Hematopoietic multipotent progenitor cell (in vitro differentiated cells): ENCODE measurements at regions not wholly inside any gene's neighbourhood (a gene's known extent, or its start where the extent isn't known, plus 50 kb on each side); places are given as distances from the start of the nearest gene placed in this dataset.

Experiments
- DNase-seq, 3 donors: peaks; one replicate each; pipeline ENCODE4 v3.0.0-alpha.2; 2011 to 2015; ENCODE audit warnings: low read depth in 2 of 3, low spot score in 2 of 3

GRCh38 chr14:56351861-56352260 lies 227.7 kb upstream of the TMEM260 start:
- DNase-seq = no peak

GRCh38 chr14:56352999-56353398 lies 226.6 kb upstream of the TMEM260 start:
- no peak for DNase-seq

DNA sequence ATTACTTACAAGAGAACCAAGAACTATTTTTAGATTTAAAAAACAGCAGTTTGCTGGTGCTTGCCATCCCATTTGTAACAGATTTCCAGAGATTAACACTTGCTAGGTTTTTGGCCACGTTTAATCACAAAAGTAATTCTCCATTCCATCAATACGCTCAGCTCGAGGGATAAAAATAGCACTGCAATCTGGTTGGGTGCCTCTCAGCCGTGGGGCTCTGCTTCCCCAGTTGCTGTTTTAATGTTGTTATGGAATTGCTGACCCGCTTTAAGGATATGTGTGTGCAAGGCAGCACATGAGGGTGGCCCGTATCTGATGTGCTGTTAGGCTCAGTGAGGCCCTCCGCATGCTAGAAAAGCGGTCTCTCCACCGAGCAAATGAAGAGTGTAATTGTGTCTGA lies 222.2 kb upstream of the TMEM260 start:
- no peak for DNase-seq

GRCh38 chr14:56358275-56358674 lies 221.3 kb upstream of the TMEM260 start:
- DNase-seq = peak in 1 of 3 donors; percentile 27

- peak in 2 of 3 donors; percentile 42 to 85 for DNase-seq
These were observed 220.6 kb upstream of the TMEM260 start for GRCh38 chr14:56358851-56359614.

- DNase-seq = peak in 1 of 3 donors; percentile 43
These were observed 213.9 kb upstream of the TMEM260 start for GRCh38 chr14:56365663-56366062.

DNA sequence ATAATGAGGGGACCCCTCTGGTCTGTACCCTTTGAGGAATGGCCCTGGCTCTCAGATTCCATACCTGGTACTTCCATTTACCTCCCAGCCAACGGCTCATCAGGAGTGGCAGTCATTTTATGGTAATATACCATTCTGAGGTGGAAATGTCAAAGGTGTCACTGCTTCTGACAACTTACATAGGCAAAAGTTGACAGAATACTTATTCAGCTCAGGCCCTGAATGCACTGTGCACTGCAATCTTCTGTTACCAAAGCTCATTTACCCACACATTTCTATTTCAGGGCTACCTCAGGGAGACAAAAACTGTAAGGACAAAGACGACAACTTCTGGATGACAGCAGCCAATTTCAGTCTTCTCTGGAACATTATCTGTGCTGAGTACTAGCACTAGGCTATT lies 212.2 kb upstream of the TMEM260 start:
- DNase-seq = no peak

DNA sequence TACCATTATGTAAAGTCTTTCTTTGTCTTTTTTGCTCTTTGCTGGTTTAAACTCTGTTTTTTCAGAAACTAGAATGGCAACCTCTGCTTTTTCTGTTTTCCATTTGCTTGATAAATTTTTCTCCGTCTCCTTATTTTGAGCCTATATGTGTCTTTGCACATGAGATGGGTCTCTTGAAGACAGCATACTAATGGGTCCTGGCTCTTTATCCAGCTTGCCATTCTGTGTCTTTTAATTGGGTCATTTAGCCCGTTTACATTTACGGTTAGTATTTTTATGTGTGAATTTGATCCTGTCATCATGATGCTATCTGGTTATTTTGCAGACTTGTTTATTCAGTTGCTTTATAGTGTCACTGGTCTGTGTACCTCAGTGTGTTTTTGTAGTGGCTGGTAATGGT lies 207.9 kb upstream of the TMEM260 start:
- DNase-seq = peak in 1 of 3 donors; percentile 22

DNA sequence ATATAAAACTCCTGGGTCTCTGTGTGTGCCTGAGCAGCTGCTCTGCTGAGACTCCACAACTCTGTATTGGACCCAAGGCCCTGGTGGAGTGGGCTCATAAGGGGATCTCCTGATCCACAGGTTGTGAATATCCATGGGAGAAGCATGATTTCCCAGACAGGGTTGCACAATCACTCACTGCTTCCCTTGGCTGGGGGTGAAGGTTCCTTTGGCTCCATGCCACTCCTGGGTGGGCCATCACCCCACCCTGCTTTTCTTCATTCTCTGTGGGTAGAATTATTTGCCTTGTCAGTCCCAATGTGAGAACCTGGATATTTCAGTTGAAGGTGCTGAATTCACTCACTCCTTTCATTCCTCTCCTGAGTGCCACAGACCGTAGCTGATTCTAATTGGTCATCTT lies 205.2 kb upstream of the TMEM260 start:
- DNase-seq = no peak

DNA sequence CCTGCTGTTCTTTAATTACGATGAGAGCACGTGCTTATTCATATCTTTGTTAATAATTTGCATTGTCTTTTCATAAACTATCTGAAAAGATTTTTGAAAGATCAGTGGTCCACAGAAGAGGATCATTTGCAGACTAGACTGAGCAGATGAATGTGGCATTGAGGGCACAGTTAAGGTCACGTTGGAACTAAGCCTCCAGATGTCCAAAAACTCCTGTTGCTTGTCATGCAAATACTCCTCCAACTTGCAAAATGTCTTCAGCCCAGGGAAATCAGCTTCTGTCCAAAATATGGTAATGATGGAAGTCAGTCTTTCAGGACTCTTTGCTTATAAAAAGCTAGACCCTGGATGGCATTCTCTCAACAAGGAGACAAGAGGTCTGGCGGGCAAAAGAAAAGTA lies 201.6 kb upstream of the TMEM260 start:
- no peak for DNase-seq

- DNase-seq = no peak
These were observed 201.1 kb upstream of the TMEM260 start for GRCh38 chr14:56378475-56378877.

GRCh38 chr14:56379956-56380355 lies 199.6 kb upstream of the TMEM260 start:
- DNase-seq = no peak

DNA sequence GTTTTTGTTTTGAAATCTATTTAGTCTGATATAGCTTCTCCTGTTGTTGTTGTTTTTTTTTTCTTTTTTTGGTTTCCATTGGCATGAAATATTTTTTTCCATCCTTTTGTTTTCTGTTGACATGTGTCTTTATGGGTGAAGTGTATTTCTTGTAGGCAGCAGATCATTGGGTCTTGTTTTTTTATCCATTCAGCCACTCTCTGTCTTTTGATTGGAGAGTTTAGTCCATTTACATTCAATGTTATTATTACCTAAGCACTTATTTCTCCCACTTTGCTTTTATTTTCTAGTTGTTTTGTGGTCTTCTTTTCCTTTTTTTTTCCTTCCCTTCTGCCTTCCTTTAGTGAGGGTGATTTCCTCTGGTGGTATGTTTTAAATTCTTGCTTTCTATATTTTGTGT lies 193.6 kb upstream of the TMEM260 start:
- peak in 1 of 3 donors; percentile 13 for DNase-seq

GRCh38 chr14:56390859-56391258 lies 188.7 kb upstream of the TMEM260 start:
- DNase-seq = peak in 1 of 3 donors; percentile 52

- DNase-seq = no peak
These were observed 184.6 kb upstream of the TMEM260 start for GRCh38 chr14:56394826-56395530.

DNA sequence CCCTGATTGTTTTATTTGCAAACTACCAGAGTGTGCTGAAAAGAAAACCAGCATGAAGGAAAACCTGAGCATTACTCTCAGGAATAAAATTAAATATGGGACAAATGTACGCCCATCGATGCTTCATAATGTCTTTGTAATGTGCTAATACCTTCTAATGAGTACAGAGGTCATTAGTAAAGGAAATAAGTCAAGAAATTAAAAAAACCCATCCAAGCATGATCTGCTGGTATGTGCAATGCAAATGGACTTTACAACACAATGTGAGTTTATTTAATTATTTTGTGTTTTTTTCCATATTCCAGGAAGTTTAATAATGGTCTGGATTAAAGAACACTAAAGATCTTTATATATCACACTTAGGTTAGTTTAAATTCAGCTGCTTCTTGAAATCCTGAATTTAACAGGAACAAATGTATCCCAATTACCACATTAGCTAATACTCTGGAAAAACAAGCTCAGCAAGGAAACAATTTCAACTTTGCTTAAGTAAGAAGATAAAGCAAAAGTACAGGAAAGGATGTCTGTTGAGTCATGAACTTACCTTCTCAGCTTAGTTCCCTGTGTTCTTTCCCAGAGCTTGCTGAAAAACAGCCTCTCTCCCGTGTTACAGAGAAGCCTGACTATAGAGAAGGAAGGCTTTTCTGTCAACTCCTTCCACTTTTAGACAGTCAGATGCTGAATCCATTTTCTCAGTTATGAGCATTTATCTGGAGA lies 179.3 kb upstream of the TMEM260 start:
- no peak for DNase-seq

DNA sequence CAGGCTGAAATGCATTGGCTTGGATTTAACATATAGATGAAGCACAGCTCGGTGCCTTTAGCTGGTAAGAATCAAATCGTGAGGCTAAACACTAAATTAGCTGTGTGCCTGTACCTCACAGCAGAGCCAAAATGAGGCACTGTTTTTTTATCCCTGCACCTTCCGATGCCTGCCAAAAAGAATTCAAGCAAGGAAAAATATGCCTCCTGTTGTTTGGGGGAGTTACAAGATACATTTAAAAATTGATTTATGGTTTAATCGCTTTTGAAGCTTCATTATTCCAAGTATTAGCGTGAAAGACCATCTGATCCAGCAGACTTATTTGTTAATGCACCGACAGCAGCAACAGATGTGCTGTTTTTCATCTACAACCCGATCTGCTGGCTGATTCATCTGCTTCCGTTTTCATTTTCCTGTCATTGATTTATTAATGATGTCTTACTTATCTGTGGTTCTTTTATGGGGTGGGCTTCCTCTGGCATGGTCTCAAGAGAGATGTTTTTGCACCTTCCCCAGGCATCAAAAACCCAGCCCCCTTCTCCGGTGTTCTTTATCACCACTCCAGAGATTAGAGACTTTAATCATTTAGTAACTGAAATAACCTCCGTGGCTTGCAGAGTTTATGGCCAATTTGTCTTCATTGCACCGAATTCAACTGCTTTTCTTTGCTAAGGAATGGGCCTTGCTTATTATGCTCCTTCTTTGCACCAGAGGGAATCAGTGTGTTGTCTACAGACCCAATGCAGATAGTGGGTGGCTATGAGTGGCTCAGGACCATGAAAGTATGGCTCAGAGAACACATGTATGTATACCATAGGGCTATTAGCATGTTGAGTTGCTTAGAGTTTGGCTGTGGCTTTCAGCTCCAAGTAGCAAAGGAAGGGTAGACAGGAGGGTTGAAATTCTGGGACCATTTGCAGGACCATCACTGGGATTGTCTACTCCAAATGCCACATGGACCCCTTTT lies 166.8 kb upstream of the TMEM260 start:
- DNase-seq = peak in 2 of 3 donors; percentile 78 to 88

DNA sequence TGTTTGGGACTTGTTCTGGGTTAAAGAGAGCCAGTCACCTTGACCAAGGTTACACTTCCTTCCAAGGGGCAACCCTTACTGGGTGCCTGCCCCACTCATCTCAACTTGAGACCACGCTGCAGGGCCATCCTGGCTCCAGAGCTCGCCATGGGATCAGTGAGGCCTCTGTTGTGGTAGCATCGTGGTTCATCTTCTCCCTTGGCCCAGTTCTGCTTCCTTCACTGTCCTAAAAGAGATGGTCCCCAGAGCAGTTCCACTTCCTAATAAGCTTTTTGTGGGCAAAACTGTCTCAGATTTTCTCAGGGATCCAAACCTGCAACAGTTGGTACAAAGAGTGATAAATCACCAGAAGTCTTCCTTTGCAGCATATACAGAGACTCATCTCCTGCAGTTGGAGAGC lies 165.9 kb upstream of the TMEM260 start:
- no peak for DNase-seq

DNA sequence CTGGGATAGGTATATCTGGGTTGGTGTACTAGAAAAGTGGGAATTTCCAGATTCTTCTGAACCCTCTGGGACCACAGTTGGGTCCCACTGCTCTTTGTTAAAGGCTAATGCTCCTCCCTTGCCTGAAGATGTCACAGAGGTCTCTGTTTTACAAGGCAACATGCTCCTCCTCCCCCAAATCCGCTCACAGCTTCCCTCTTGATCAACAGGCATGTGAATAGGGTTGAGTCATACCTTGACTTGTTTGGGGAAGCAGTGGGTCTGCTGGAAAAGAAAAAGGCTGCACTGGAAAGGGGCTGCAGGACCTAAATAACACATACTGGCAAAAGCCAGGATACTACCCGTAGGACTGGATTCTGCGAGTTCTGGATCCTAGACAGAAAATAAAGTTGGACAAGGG lies 165.4 kb upstream of the TMEM260 start:
- peak in 1 of 3 donors; percentile 24 for DNase-seq

DNA sequence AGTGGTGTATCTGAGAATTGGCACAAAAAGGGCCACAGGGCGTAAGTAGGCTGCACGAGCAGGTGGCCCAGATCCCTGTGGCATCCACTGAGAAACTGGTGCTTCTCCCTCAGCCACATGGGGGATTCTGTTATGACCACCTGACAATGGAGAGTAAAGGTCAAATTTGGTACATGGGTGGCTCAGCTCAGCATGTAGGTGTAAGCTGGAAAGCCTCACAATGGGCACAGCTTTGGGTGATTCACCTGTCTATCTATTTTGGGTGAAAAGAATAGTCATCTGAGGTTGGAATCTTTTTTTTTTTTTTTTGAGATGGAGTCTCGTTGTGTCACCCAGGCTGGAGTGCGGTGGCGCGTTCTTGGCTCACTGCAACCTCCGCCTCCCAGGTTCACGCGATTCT lies 163.4 kb upstream of the TMEM260 start:
- DNase-seq = no peak
